ENCODE measurements at regions not wholly inside any gene's neighbourhood (a gene's known extent, or its start where the extent isn't known, plus 50 kb on each side); places are given as distances from the start of the nearest gene placed in this dataset.
"Not testable (repeated sequence)": the region's sequence is repeated elsewhere in the genome, so short reads cannot be mapped to it uniquely, and the experiment has no call there.

DNA sequence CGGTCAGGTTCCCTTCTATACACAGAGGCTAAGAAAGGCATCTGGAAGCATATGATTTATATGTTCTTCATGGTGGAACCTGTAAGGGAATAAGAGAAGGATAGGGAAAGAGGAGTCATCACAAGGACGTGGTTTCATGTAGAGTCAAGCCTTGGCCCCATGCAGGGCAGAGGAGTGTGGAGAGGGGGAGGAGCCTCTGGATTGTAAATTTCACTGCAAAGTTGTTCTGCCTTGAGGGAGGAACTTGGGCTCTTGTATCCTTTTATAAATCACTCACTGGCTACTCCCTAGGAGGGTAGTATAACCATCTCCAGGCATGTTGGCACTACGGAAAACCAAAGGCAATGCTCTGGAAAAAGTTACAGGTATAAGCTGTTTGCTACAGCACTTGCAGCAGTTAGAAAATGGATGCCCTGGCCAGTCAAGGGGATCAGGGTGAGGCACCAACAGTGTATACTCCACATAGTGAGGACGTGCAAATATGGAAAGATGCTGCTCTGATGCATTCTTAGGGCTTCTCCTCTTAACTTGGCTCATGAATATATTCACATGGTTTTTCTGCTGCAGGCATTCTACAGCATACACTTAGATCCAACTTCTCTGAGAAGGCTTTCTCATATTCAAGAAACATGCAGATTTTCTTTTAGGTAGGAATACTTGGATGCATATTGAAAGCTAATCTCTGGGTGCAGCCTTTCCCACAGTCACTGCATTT is 60.3 kb upstream of the ZNF81 start:
- no peak for DNase-seq

DNA sequence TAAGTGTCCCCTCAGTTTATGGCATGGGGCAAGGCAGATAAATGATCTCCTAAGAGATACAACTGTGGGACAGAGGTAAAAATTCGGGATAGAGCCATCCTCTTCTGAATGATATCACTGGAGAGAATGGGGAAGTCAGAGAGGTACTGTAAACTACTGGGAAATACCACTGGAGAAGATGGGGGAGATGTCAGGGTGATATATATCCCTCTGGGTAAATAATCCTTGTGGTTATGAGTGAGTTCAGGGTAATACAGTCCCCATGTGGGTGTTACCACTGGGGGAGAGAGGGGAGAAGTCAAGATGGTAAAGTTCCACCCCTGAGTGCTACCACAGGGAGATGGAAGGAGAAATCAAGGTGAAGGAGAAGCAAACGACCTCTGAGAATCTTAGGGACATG is 63.9 kb upstream of the ZNF81 start:
- DNase-seq: no peak

DNA sequence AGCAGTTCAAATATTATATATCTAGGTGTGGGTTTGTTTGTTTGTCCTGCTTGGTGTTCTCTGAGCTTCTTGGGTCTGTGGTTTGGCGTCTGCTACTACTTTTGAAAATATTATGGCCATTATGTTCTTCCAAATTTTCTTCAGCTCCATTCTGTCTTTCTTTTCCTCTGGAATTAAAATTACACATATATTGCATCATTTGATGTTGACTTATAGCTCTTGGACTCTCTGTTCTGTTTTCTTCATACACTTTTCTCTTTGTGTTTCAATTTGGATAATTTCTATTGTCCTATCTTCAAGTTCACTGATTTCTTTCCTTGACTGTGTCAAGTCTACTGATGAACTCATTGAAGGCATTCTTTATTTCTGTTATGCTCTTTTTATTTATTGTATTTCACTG is 65.2 kb upstream of the ZNF81 start:
- DNase-seq: no peak

DNA sequence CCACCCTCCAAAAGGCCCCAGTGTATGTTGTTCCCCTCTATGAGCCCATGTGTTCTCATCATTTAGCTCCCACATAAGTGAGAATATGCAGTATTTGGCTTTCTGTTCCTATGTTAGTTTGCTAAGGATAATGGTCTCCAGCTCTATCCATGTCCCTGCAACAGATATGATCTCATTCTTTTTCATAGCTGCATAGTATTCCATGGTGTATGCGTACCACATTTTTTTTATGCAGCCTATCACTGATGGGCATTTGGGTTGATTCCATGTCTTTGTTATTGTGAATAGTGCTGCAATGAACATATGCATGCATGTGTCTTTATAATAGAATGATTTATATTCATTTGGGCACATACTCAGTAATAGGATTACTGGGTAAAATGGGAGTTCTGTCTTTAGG is 73.9 kb upstream of the ZNF81 start:
- DNase-seq: not testable (repeated sequence)

DNA sequence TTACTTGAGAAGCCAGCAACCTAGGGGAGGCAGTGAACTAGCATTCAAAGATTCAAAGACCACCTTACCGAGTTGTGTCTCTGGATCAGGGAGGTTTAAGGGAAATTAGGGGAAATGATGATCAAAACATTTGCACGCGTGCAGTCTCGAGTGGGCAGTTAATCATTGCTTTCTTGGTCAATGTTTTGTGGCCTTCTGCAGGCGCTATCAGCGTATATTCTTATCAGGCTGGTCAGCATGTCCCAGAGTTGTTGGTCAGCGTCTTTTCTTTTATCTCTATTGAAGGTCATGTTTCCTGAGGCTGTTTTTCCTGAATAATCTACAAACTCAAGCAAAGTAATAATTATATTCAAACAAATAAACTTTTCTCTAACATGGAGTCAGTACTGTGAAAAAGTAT is 84.0 kb upstream of the ZNF81 start:
- no peak for DNase-seq

DNA sequence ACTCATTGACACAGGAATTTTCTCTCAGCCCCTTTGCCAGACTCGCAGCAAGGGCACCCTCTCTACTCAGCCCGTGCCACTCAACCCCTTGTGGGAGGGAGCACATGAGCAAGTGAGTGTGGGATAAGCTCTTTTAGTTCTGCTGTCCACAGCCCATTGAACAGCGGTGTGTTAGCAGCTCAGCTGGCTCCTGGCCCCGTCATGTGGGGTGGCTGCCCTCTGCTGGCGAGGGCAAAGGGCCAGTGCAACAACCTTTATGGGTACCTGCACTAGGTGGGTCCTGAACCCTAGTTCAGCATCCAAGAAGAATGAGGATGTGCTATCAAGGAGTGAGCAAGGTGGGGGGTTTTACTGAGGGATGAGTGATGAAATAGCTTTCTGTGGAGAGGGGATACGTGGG is 85.0 kb upstream of the ZNF81 start:
- peak; percentile 37 for DNase-seq

DNA sequence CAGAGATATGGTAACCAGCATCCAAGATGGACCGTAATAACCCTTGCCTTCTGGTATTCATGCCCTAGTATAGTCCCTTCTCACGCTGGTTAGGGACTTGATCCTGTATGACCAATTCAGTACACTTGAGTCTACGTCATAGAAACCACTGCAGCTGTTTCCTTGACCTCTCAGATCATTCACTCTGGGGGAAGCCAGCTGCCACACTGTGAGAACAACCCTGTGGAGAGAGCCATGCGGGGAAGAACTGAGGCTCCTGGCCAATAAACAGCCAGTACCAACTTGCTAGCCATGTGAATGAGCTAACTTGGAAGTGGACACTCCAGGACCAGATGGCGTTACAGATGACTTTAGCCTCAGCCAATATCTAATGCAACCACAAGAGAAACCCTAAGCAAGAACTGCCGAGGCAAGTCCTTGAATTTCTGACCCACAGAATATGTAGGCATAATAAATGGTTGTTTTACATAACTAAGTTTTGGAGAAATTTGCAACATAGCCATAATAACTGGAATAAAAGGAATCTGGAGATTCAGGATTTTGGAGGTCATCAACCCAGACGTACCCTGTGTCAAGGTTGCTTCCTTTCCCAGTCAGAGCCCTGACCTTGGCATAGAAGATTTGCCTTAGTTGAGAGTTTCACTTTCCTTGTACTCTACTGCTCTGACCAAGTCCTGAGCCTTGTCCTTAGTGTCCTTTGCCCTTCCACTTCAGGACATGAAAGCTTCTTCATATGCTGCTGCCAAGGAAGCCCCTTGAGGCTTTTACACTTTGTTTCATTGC is 87.3 kb upstream of the ZNF81 start:
- no peak for DNase-seq

DNA sequence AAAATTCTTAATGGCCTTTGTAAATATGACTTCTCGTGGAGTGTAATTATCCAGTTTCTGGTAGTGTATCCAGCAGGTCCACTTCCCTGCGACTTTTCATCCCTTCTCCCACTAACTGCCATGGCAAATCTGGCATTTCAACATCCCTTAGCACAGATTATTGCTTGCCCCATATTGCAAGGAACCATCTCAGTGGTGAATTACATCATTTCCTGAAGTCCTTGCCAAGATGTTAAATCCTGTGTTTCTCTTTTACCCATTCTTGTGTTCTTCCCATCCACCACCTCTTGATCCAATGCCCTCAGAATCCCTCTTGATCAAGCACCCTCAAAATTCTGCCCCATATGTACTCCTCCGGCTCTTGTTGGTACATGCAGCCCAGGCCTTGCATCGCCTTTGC is 88.1 kb upstream of the ZNF81 start:
- no peak for DNase-seq

DNA sequence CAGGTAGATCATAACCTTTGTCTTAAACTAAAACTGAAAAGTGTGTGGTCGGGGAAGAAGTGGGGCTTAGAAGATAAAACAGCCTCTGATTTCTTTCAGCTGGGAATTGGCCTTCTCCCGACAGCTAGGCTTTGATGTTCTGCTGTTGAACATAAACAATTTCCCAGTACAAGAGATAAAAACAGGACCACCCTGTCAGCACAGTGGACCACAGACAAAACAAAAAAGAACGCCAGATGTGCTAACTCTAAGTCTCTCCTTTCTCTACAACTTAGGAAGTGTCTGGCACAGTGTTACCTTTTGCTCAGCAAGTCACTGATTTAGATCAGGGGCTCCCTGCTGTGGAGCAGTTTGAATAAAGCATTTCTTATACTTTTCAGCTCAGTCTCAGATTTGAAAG is 87.5 kb upstream of the UXT start:
- DNase-seq: no peak

DNA sequence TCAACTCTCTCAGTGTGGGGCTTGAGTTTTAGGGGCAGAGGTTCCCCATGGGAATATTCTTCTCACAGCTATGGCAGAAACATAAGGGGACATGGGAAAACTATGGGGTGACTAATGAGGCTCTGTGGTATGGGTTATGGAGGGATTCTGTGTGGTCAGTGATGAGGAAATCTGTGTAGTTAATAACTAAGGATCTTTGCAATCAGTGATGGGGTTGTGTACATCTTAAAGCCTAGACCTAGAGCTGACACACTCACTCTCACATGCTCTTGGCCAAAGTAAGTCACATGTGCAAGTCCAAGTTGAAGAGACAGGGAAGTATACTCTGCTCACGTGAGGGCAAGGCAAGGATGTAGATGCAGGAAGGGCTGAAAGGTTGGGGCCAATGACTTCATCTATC is 86.4 kb upstream of the UXT start:
- no peak for DNase-seq

DNA sequence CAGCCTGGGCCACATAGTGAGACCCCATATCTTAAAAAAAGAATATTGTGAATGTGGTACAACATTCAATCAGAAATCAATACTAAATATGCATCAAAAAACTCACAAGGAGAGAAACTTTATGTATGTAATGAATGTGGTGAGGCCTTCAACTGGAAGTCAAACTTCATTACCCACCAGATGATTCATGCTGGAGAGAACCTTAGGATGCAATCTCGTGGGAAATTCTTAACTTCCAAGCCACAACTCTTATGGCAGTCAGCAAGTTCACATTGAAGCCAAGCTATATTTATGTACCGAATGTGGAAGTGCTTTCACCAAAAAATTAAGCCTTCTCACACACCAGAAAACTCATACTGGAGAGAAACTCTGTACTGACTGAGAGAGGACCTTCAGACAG is 84.5 kb upstream of the UXT start:
- DNase-seq: no peak

DNA sequence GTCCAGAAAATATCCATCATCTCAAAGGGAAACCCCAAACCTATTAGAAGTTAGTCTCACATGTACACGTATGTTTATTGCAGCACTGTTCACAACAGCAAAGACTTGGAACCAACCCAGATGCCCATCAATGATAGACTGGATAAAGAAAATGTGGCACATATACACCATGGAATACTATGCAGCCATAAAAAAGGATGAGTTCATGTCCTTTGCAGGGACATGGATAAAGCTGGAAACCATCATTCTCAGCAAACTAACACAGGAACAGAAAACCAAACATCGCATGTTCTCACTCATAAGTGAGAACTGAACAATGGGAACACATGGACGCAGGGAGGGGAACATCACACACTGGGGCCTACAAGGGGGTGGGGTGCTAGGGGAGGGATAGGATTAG is 79.9 kb upstream of the UXT start:
- not testable (repeated sequence) for DNase-seq

DNA sequence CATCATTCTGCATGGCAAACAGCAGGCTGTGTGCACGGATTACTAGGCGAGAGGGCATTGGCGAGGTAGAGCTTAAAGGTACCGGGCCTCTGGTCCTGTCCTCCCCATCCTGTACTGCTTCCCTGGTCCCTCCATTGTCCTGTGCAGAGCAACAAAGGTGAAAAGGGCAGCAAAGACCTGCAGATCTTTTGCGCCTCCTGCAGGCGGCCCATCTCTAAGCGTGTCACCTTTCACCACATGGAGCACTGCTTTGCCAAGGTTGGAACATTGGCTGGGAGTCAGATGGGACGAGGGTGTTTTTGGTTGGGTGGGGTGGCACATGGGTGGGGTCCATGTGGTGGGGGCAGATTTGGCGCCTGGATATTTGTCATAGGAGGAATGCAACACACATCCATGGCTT is 64.7 kb upstream of the UXT start:
- no peak for DNase-seq

DNA sequence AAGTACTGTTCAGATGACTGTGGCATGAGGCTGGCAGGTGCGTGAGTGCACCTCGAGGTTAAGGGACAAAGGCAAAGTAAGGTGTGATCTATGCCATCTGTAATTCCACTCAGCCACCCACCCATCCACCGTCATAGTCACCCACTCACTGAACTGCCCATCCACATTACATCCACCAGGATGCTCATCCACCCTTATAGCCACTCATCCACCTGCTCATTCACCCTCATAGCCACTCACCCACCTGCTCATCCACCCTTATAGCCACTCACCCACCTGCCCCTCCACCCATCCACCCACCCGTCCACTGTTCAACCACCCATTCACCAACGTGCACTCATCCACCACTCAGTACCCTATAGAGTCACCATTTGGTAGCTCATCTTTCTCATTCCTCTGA is 64.1 kb upstream of the UXT start:
- DNase-seq: no peak

DNA sequence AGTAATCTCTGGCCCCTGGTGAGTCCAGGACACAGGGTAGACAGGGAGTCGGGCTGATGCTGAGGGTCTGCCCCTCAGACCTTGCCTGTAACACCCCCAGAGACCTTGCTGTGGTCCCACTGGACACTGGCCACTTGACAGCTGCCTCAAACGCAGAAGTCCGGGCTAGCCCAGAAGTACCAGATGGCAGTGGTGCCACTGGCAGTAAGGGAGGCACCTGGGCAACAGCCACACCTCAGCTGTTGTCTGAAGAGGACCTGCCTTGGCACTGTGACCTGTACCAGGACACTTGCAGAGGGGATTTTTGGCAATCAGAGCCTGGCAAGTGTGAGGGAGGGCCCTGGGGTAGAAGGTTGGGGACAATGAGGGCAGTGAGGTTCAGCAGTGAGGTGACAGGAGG is 63.3 kb upstream of the UXT start:
- no peak for DNase-seq

DNA sequence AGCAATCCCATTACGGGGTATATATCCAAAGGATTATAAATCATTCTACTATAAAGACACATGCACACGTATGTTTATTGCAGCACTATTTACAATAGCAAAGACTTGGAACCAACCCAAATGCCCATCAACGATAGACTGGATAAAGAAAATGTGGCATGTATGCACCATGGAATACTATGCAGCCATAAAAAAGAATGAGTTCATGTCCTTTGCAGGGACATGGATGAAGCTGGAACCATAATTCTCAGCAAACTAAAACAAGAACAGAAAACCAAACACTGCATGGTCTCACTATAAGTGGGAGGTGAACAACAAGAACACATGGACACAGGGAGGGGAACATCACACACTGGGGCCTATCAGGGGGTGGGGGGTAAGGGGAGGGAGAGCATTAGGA is 56.1 kb upstream of the UXT start:
- DNase-seq: not testable (repeated sequence)

DNA sequence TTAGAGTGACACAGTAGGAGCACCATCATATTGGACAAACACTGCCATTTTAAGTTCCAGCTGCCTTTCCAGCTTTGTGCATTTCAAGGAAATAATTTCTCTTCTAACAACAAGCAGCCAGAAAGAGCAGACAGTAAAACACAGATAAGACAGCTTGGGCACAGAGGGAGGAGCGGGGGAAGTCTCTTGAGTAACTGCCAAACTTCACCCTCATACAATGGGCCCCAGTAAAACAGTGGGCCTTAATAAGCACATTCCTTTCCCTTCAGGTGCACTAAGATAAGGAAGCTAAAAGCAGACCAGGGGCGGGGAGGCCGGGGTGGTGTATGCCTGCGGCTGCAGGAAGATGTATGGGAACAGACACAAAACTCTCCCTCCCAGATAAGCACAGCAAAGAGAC is 53.7 kb upstream of the UXT start:
- DNase-seq: not testable (repeated sequence)

DNA sequence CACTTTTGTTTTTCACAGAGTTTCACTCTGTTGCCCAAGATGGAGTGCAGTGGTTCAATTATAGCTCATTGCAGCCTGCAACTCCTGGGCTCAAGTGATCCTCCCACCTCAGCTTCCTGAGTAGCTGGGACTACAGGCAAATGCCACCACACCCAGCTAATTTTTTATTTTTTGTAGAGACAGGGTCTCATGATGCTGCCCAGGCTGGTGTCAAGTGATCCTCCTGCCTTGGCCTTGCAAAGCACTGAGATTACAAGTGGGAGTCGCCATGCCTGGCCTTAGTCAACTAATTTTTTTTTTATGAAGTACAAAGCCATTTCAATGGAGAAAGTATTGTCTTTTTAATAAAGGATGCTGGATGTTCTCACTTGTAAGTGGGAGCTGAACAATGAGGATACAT is 51.3 kb upstream of the UXT start:
- no peak for DNase-seq
